ENCODE measurements at regions not wholly inside any gene's neighbourhood (a gene's known extent, or its start where the extent isn't known, plus 50 kb on each side); places are given as distances from the start of the nearest gene placed in this dataset.

DNA sequence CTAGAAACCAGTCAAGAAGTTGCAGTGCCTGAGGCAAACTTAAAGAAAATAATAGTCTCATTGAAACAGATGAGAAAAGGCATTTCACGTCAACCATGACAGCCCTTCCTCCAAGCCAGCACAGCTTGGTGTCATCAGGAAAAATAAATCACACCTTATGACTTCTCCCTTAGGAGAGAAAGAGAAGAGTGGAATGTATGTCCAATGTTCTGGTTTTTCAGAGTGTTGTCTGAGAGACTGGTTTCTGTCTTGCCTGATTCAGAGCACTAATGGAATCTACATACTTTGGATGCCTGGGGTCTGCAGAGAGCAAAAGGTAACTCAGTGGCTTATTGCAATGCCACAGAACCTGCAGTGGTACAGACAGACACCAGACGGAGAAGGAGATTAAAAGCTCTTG is 105.5 kb upstream of the PDE4D start:
- Histone ChIP-seq H2AFZ (no peak overlapping the region), H3K27ac (no peak overlapping the region), H4K20me1 (ENCODE audit: insufficient read depth) (no peaks in the 10 kb centered on the region), H3K9me3 (ENCODE audit: insufficient read depth, low read depth) (no peaks in the 10 kb centered on the region), H3K79me2 (ENCODE audit: low read depth) (no peaks in the 10 kb centered on the region), H3K9me2 (ENCODE audit: insufficient read depth) (no peaks in the 10 kb centered on the region), H3K27me3 (ENCODE audit: insufficient read depth, low read depth) (no peaks in the 10 kb centered on the region), H3K36me3 (ENCODE audit: low read depth) (no peaks in the 10 kb centered on the region), H3K4me1 (replicated peaks; ENCODE audit: insufficient read depth) (no peaks in the 10 kb centered on the region), H3K4me2 (no peak overlapping the region), H3F3A (ENCODE audit: insufficient read depth, low read depth) (no peaks in the 10 kb centered on the region), H3K4me3 (no peak overlapping the region)
- intact Hi-C loops (cut with micrococcal nuclease; ENCODE audit: unreplicated experiment): no loop called here
- no peak for DNase-seq
- no TSS peak for BruUV-seq (replicated peaks)
- POLR2A ChIA-PET (ENCODE audit: unreplicated experiment): no interaction called here
- TF ChIP-seq EZH2 (IDR thresholded peaks at IDR 0.05; ENCODE audit: low read depth): no peak
- TF ChIP-seq, protein P1, sequence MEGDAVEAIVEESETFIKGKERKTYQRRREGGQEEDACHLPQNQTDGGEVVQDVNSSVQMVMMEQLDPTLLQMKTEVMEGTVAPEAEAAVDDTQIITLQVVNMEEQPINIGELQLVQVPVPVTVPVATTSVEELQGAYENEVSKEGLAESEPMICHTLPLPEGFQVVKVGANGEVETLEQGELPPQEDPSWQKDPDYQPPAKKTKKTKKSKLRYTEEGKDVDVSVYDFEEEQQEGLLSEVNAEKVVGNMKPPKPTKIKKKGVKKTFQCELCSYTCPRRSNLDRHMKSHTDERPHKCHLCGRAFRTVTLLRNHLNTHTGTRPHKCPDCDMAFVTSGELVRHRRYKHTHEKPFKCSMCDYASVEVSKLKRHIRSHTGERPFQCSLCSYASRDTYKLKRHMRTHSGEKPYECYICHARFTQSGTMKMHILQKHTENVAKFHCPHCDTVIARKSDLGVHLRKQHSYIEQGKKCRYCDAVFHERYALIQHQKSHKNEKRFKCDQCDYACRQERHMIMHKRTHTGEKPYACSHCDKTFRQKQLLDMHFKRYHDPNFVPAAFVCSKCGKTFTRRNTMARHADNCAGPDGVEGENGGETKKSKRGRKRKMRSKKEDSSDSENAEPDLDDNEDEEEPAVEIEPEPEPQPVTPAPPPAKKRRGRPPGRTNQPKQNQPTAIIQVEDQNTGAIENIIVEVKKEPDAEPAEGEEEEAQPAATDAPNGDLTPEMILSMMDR (conservative IDR thresholded peaks at IDR 0.05): no peak
- CTCF ChIA-PET: no interaction called here

DNA sequence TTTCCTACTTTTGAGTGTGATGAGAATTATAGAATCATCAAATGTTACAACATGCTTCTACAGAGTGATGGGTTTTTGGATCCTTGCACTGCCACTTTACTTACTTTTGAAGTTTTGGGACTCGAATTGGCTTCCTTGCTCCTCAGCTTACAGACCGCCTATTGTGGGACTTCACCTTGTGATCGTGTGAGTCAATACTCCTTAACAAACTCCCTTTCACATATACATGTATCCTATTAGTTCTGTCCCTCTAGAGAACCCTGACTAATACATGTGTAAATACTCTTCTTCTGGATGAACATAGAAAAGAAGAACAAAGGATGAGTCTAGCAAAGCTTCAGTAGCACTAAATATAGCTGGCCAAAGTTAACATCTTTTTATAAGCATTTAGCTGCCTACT is 98.7 kb upstream of the PDE4D start:
- ChIA-PET CTCF (no interaction called here), POLR2A (ENCODE audit: unreplicated experiment) (no interaction called here)
- intact Hi-C loops (cut with micrococcal nuclease; ENCODE audit: unreplicated experiment): no loop called here
- Histone ChIP-seq H2AFZ (no peak overlapping the region), H3K36me3 (ENCODE audit: low read depth) (no peaks in the 10 kb centered on the region), H3K27ac (no peak overlapping the region), H4K20me1 (ENCODE audit: insufficient read depth) (no peaks in the 10 kb centered on the region), H3K9me3 (ENCODE audit: insufficient read depth, low read depth) (no peaks in the 10 kb centered on the region), H3K4me1 (replicated peaks; ENCODE audit: insufficient read depth) (no peaks in the 10 kb centered on the region), H3K4me2 (no peak overlapping the region), H3K79me2 (ENCODE audit: low read depth) (no peaks in the 10 kb centered on the region), H3K27me3 (ENCODE audit: insufficient read depth, low read depth) (no peaks in the 10 kb centered on the region), H3K9me2 (ENCODE audit: insufficient read depth) (no peaks in the 10 kb centered on the region), H3K4me3 (no peak overlapping the region), H3F3A (ENCODE audit: insufficient read depth, low read depth) (no peaks in the 10 kb centered on the region)
- BruUV-seq (replicated peaks): no TSS peak
- no peak for DNase-seq
- TF ChIP-seq EZH2 (IDR thresholded peaks at IDR 0.05; ENCODE audit: low read depth): no peak
- TF ChIP-seq, protein P1 (conservative IDR thresholded peaks at IDR 0.05): no peak

DNA sequence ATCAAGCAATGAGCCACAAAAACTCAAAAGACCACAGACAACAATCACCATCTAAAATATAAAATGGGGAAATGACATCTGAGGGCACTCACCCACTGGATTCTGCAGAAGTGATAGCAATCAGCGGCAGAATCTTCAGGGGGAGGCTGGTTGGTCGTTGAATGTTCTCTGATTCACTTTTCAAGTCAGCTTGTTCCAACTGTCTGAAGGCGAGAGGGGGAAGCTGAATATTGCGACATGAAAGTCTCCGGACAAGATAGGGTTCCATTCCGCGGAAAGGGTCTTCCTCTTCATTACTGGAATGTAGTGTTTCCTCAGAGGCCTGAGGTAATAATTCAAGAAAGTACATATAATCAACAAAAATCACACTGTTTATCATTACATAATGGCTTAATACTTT is 94.9 kb upstream of the PDE4D start:
- no peak overlapping the region for H3K4me2 ChIP-seq
- H3K4me1 ChIP-seq (replicated peaks; ENCODE audit: insufficient read depth): no peaks in the 10 kb centered on the region
- intact Hi-C loops (cut with micrococcal nuclease; ENCODE audit: unreplicated experiment): no loop called here
- POLR2A ChIA-PET (ENCODE audit: unreplicated experiment): no interaction called here
- no peak overlapping the region for H3K4me3 ChIP-seq
- TF ChIP-seq EZH2 (IDR thresholded peaks at IDR 0.05; ENCODE audit: low read depth): no peak
- TF ChIP-seq, protein P1 (conservative IDR thresholded peaks at IDR 0.05): no peak
- no peak for DNase-seq
- no peaks in the 10 kb centered on the region for H3K9me3 ChIP-seq (ENCODE audit: insufficient read depth, low read depth)
- H3F3A ChIP-seq (ENCODE audit: insufficient read depth, low read depth): no peaks in the 10 kb centered on the region
- CTCF ChIA-PET: no interaction called here
- no peaks in the 10 kb centered on the region for H4K20me1 ChIP-seq (ENCODE audit: insufficient read depth)
- H3K79me2 ChIP-seq (ENCODE audit: low read depth): no peaks in the 10 kb centered on the region
- H3K27ac ChIP-seq: no peak overlapping the region
- H2AFZ ChIP-seq: no peak overlapping the region
- BruUV-seq (replicated peaks): no TSS peak
- no peaks in the 10 kb centered on the region for H3K9me2 ChIP-seq (ENCODE audit: insufficient read depth)
- H3K27me3 ChIP-seq (ENCODE audit: insufficient read depth, low read depth): no peaks in the 10 kb centered on the region
- no peaks in the 10 kb centered on the region for H3K36me3 ChIP-seq (ENCODE audit: low read depth)
